ENCODE measurements at regions not wholly inside any gene's neighbourhood (a gene's known extent, or its start where the extent isn't known, plus 50 kb on each side); places are given as distances from the start of the nearest gene placed in this dataset.

DNA sequence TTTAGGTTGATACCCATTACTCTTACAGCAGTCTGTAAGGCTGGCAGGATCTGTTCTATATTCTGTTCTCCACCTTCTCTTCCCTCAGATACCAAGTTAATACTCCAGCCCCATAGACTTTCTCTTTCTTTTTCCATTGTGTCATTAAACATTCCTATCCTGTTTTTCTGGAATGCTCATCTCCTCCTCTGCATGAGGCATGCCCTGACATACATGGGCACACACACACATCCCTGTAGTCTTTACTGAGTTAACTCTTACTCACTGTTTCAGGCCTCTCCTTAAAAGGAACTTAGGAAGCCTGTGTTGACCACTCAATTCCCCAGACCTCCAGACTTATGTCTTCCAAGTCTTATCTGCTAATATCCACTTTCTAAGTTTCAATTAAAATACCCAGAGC, 476.8 kb downstream of the METTL15 start:
- no peak overlapping the region for H3K4me2 ChIP-seq (ENCODE audit: unreplicated experiment)

DNA sequence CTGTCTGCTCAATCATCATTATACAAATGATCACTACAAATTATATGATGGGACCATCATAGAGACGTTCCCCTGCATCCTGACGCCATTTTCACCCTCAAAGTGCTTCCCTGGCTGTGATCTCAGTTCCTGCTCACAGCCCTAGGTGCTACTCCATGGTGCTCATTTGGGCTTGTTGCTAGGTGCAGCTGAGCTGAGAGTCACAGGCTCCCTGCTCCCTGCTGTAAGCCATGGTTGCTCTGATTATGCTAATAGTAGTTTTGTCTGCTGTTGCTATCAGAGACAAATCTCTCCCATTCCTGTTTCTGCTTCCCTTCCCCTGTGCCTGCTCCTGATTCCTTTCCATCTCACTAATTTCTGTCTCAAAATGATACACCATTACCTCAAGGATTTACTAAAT, 474.3 kb downstream of the METTL15 start:
- Histone ChIP-seq H3K27ac (no peak overlapping the region), H4K20me1 (ENCODE audit: insufficient read depth) (no peaks in the 10 kb centered on the region), H3K4me3 (no peak overlapping the region), H3K79me2 (ENCODE audit: insufficient read depth) (no peaks in the 10 kb centered on the region), H3F3A (ENCODE audit: insufficient read depth) (no peaks in the 10 kb centered on the region), H2AFZ (no peak overlapping the region), H3K9ac (no peak overlapping the region), H3K9me2 (ENCODE audit: insufficient read depth) (no peaks in the 10 kb centered on the region), H3K27me3 (replicated peaks; ENCODE audit: insufficient read depth) (no peaks in the 10 kb centered on the region), H3K9me3 (ENCODE audit: low read depth) (no peaks in the 10 kb centered on the region), H3K4me2 (ENCODE audit: unreplicated experiment) (no peak overlapping the region), H3K36me3 (ENCODE audit: low read depth) (no peaks in the 10 kb centered on the region), H3K4me1 (ENCODE audit: insufficient read depth) (peaks cover 6% of the 10 kb centered on the region; the same call in 1 of the 2 replicates)
- 28 to 31% methylated on average over 2 of the region's 2 CpGs for WGBS, 2 experiments (ENCODE audit: low coverage in 1 of 2, low lambda C conversion rate in 2 of 2, missing lambda C conversion rate in 2 of 2)
- TF ChIP-seq EZH2 (IDR thresholded peaks at IDR 0.05; ENCODE audit: insufficient read depth, poor library complexity, severe bottlenecking) (no peak), EZH2phosphoT487 (IDR thresholded peaks at IDR 0.05; ENCODE audit: insufficient read depth, low read depth) (no peak)
- no peak for DNase-seq
- in situ Hi-C loops (cut with MboI) = no loop called here

More for the DNA sequence above, 476.8 kb downstream of the METTL15 start:
- Histone ChIP-seq H3K9me2 (ENCODE audit: insufficient read depth) (no peaks in the 10 kb centered on the region), H3K4me1 (ENCODE audit: insufficient read depth) (peaks cover 5% of the 10 kb centered on the region; the same call in 1 of the 2 replicates), H3K36me3 (ENCODE audit: low read depth) (no peaks in the 10 kb centered on the region), H3K79me2 (ENCODE audit: insufficient read depth) (no peaks in the 10 kb centered on the region), H3K4me3 (no peak overlapping the region), H3K27me3 (replicated peaks; ENCODE audit: insufficient read depth) (no peaks in the 10 kb centered on the region), H2AFZ (peak overlapping the region; percentile 17; the same call in 1 of the 2 replicates), H3F3A (ENCODE audit: insufficient read depth) (no peaks in the 10 kb centered on the region), H4K20me1 (ENCODE audit: insufficient read depth) (no peaks in the 10 kb centered on the region), H3K27ac (no peak overlapping the region), H3K9ac (no peak overlapping the region), H3K9me3 (ENCODE audit: low read depth) (no peaks in the 10 kb centered on the region)
- DNase-seq = peak; percentile 66
- in situ Hi-C loops (cut with MboI) = no loop called here
- TF ChIP-seq EZH2phosphoT487 (IDR thresholded peaks at IDR 0.05; ENCODE audit: insufficient read depth, low read depth) (no peak), EZH2 (IDR thresholded peaks at IDR 0.05; ENCODE audit: insufficient read depth, poor library complexity, severe bottlenecking) (no peak)

DNA sequence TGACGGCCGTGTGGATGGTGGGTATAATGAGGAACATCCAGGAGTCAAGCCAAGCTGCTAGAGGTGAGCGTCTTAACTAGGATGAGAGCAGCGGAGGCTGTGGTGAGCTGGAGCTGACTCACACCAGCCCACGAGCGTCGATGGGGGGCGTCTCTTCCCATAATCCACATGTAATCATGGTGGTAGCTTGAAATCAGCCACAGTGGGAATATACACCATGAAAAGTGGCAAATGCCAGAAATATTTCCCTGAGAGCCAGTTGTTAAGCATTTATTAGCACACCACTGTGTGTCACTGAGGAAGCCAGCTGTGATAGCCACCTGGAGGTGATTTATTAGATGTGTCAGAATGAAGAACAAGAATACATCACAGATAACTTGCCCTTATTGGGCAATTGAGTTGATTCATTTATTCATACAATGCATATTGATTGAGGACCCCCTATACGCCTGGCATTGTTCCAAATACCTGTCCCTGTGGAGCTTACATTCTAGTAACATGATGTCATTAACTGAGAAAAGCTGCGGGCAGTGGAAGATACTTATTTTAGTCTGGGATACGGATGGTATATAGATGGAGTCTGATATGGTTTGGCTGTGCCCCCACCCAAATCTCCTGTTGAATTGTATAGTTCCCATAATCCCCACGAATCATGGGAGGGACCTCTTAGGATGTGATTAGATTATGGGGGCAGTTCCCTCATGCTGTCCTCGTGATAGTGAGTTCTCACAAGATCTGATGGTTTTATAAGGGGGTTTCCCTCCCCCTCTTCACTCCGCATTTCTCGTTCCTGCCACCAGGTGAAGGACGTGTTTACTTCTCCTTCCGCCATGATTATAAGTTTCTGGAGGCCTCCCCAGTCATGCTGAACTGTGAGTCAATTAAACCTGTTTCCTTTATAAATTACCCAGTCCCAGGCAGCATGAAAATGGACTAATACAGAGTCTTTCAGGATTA, 473.4 kb downstream of the METTL15 start:
- no peak overlapping the region for H3K4me3 ChIP-seq
- no peaks in the 10 kb centered on the region for H3K9me3 ChIP-seq (ENCODE audit: low read depth)
- H3K27ac ChIP-seq = no peak overlapping the region
- DNase-seq = peak; percentile 66
- H3K27me3 ChIP-seq (replicated peaks; ENCODE audit: insufficient read depth) = no peaks in the 10 kb centered on the region
- H3K4me2 ChIP-seq (ENCODE audit: unreplicated experiment) = no peak overlapping the region
- H3K79me2 ChIP-seq (ENCODE audit: insufficient read depth) = no peaks in the 10 kb centered on the region
- peaks cover 6% of the 10 kb centered on the region; the same call in 1 of the 2 replicates for H3K4me1 ChIP-seq (ENCODE audit: insufficient read depth)
- H3F3A ChIP-seq (ENCODE audit: insufficient read depth) = no peaks in the 10 kb centered on the region
- TF ChIP-seq EZH2 (IDR thresholded peaks at IDR 0.05; ENCODE audit: insufficient read depth, poor library complexity, severe bottlenecking) (no peak), EZH2phosphoT487 (IDR thresholded peaks at IDR 0.05; ENCODE audit: insufficient read depth, low read depth) (no peak)
- no peak overlapping the region for H3K9ac ChIP-seq
- in situ Hi-C loops (cut with MboI) = no loop called here
- no peaks in the 10 kb centered on the region for H3K36me3 ChIP-seq (ENCODE audit: low read depth)
- 50 to 54% methylated on average over 17 of the region's 17 CpGs for WGBS, 2 experiments (ENCODE audit: low coverage in 1 of 2, low lambda C conversion rate in 2 of 2, missing lambda C conversion rate in 2 of 2)
- H3K9me2 ChIP-seq (ENCODE audit: insufficient read depth) = no peaks in the 10 kb centered on the region
- H2AFZ ChIP-seq = no peak overlapping the region
- no peaks in the 10 kb centered on the region for H4K20me1 ChIP-seq (ENCODE audit: insufficient read depth)

DNA sequence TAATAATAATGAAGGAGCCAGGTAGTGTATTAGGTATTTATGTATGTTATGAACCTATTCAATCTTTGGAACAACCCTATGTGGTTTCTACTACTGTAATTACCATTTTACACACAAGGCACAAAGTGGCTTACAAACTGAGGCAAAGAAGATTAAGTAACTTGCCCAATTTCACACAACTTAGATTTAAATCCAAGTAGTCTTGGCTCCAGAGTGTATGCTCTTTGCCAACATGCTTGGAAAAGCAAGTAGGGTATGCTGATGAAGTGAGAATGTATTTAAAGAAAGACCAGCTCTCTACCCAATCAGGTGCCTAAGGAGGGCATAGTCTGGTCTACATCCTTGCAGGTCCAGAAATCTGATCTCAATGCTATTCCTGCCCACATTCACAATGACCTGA, 463.2 kb downstream of the METTL15 start:
- no peaks in the 10 kb centered on the region for H3K9me2 ChIP-seq (ENCODE audit: insufficient read depth)
- H3K9ac ChIP-seq = no peak overlapping the region
- in situ Hi-C loops (cut with MboI) = no loop called here
- H3K4me1 ChIP-seq (ENCODE audit: insufficient read depth) = peaks cover 7% of the 10 kb centered on the region
- H3F3A ChIP-seq (ENCODE audit: insufficient read depth) = peaks cover 8% of the 10 kb centered on the region
- DNase-seq = no peak
- H3K9me3 ChIP-seq (ENCODE audit: low read depth) = no peaks in the 10 kb centered on the region
- no peaks in the 10 kb centered on the region for H4K20me1 ChIP-seq (ENCODE audit: insufficient read depth)
- no peak overlapping the region for H2AFZ ChIP-seq
- no peaks in the 10 kb centered on the region for H3K27me3 ChIP-seq (replicated peaks; ENCODE audit: insufficient read depth)
- no peak overlapping the region for H3K4me3 ChIP-seq
- H3K79me2 ChIP-seq (ENCODE audit: insufficient read depth) = no peaks in the 10 kb centered on the region
- H3K36me3 ChIP-seq (ENCODE audit: low read depth) = no peaks in the 10 kb centered on the region
- no peak overlapping the region for H3K27ac ChIP-seq
- H3K4me2 ChIP-seq (ENCODE audit: unreplicated experiment) = no peak overlapping the region
- TF ChIP-seq EZH2 (IDR thresholded peaks at IDR 0.05; ENCODE audit: insufficient read depth, poor library complexity, severe bottlenecking) (no peak), EZH2phosphoT487 (IDR thresholded peaks at IDR 0.05; ENCODE audit: insufficient read depth, low read depth) (no peak)
